ENCODE measurements at regions not wholly inside any gene's neighbourhood (a gene's known extent, or its start where the extent isn't known, plus 50 kb on each side); places are given as distances from the start of the nearest gene placed in this dataset.
"Not testable (repeated sequence)": the region's sequence is repeated elsewhere in the genome, so short reads cannot be mapped to it uniquely, and the experiment has no call there.

- ChIA-PET POLR2A (no interaction called here), CTCF (no interaction called here)
- no peak for DNase-seq (ENCODE audit: extremely low spot score)
Observed at GRCh38 chr11:70555078-70555477, 156.7 kb downstream of the CTTN start.

GRCh38 chr11:70556884-70557741 lies 158.8 kb downstream of the CTTN start:
- ChIA-PET POLR2A (interaction anchor here (0.7 kb wide), 1 partner anchor 702 kb away, joined by 3 read pairs; no protein-coding TSS in a partner anchor), CTCF (interaction anchor here (0.7 kb wide), 1 partner anchor 95 kb away, joined by 5 read pairs; no protein-coding TSS in a partner anchor)
- DNase-seq (ENCODE audit: extremely low spot score) = no peak
- TF ChIP-seq HDGF (IDR thresholded peaks at IDR 0.05; ENCODE audit: borderline replicate concordance) (no peak), NFRKB (IDR thresholded peaks at IDR 0.05) (no peak), ARNT (IDR thresholded peaks at IDR 0.05) (no peak), BHLHE40 (IDR thresholded peaks at IDR 0.05; ENCODE audit: borderline replicate concordance) (no peak), FOXA1 (IDR thresholded peaks at IDR 0.05) (no peak), ZNF384 (IDR thresholded peaks at IDR 0.05) (no peak)

More at GRCh38 chr11:70555078-70555477, 156.7 kb downstream of the CTTN start:
- TF ChIP-seq ZNF384 (IDR thresholded peaks at IDR 0.05) (no peak), PKNOX1 (IDR thresholded peaks at IDR 0.05) (no peak), BHLHE40 (IDR thresholded peaks at IDR 0.05; ENCODE audit: borderline replicate concordance) (no peak), TARDBP (IDR thresholded peaks at IDR 0.05) (no peak), NFRKB (IDR thresholded peaks at IDR 0.05) (no peak), LEF1 (IDR thresholded peaks at IDR 0.05; ENCODE audit: borderline replicate concordance) (no peak), FOXK2 (IDR thresholded peaks at IDR 0.05) (no peak), ARNT (IDR thresholded peaks at IDR 0.05) (no peak), L3MBTL2 (conservative IDR thresholded peaks at IDR 0.05) (no peak)

- no peak for DNase-seq (ENCODE audit: extremely low spot score)
- no peak for TF ChIP-seq FOXA1 (IDR thresholded peaks at IDR 0.05)
- no peak for TF ChIP-seq ELF4 (IDR thresholded peaks at IDR 0.05)
- no peak for TF ChIP-seq PKNOX1 (IDR thresholded peaks at IDR 0.05)
- TF ChIP-seq FOXM1 (IDR thresholded peaks at IDR 0.05; ENCODE audit: borderline replicate concordance) = no peak
- no peak for TF ChIP-seq ARNT (IDR thresholded peaks at IDR 0.05)
- no peak for TF ChIP-seq HDGF (IDR thresholded peaks at IDR 0.05; ENCODE audit: borderline replicate concordance)
- TF ChIP-seq TARDBP (IDR thresholded peaks at IDR 0.05) = no peak
- ChIA-PET CTCF (no interaction called here), POLR2A (interaction anchor here (0.7 kb wide), 1 partner anchor 701 kb away, joined by 3 read pairs; no protein-coding TSS in a partner anchor)
Observed at GRCh38 chr11:70557742-70558485, 159.6 kb downstream of the CTTN start.

- TF ChIP-seq CTBP1 (IDR thresholded peaks at IDR 0.05; ENCODE audit: borderline replicate concordance) = no peak
- no peak for DNase-seq (ENCODE audit: extremely low spot score)
- POLR2A ChIA-PET = no interaction called here
- CTCF ChIA-PET = no interaction called here
Observed at GRCh38 chr11:70558681-70559080, 160.4 kb downstream of the CTTN start.

- DNase-seq (ENCODE audit: extremely low spot score) = no peak
- POLR2A ChIA-PET = no interaction called here
- TF ChIP-seq SP1 (IDR thresholded peaks at IDR 0.05) = no peak
- TF ChIP-seq ELF4 (IDR thresholded peaks at IDR 0.05) = no peak
- TF ChIP-seq CTBP1 (IDR thresholded peaks at IDR 0.05; ENCODE audit: borderline replicate concordance) = no peak
- no peak for TF ChIP-seq SUZ12 (IDR thresholded peaks at IDR 0.05)
- no peak for TF ChIP-seq LEF1 (IDR thresholded peaks at IDR 0.05; ENCODE audit: borderline replicate concordance)
- TF ChIP-seq ZNF384 (IDR thresholded peaks at IDR 0.05) = no peak
- TF ChIP-seq L3MBTL2 (conservative IDR thresholded peaks at IDR 0.05) = no peak
- TF ChIP-seq FOXM1 (IDR thresholded peaks at IDR 0.05; ENCODE audit: borderline replicate concordance) = no peak
- no peak for TF ChIP-seq NFRKB (IDR thresholded peaks at IDR 0.05)
- no peak for TF ChIP-seq HDGF (IDR thresholded peaks at IDR 0.05; ENCODE audit: borderline replicate concordance)
- TF ChIP-seq PKNOX1 (IDR thresholded peaks at IDR 0.05) = no peak
- no peak for TF ChIP-seq FOXA1 (IDR thresholded peaks at IDR 0.05)
- no peak for TF ChIP-seq ARNT (IDR thresholded peaks at IDR 0.05)
- TF ChIP-seq BHLHE40 (IDR thresholded peaks at IDR 0.05; ENCODE audit: borderline replicate concordance) = no peak
- TF ChIP-seq TARDBP (IDR thresholded peaks at IDR 0.05) = no peak
- TF ChIP-seq FOXK2 (IDR thresholded peaks at IDR 0.05) = no peak
- CTCF ChIA-PET = no interaction called here
Observed at GRCh38 chr11:70559516-70559915, 161.2 kb downstream of the CTTN start.

- DNase-seq (ENCODE audit: extremely low spot score); POLR2A ChIA-PET: not testable (repeated sequence)
- CTCF ChIA-PET = interaction anchor here (0.6 kb wide), 1 partner anchor 175 kb away, joined by 8 read pairs; no protein-coding TSS in a partner anchor
Observed at GRCh38 chr11:70560621-70561020, 162.3 kb downstream of the CTTN start.

Data from HEK293T (cell line).